GM12892 (cell line): ENCODE measurements at regions not wholly inside any gene's neighbourhood (a gene's known extent, or its start where the extent isn't known, plus 50 kb on each side); places are given as distances from the start of the nearest gene placed in this dataset.

ENCODE experiments used
- DNase-seq: peaks from one replicate; pipeline ENCODE4 v3.0.0; 2011; ENCODE audit not compliant: insufficient read length
- FAIRE-seq: peaks from 2 replicates; lab custom pipeline; 2011; peaks lifted over from hg19 to GRCh38; lab: Jason Lieb, UNC
- POLR2A ChIP-seq: IDR thresholded peaks from 2 replicates; pipeline ENCODE4 v1.6.1; 2011; ENCODE audit warnings: low read depth, low read length, control low read depth
- POLR2AphosphoS5 ChIP-seq: IDR thresholded peaks from 2 replicates; pipeline ENCODE4 v1.6.1; 2011; ENCODE audit warnings: low read depth, low read length, control low read depth
- TAF1 ChIP-seq: IDR thresholded peaks from 2 replicates; pipeline ENCODE4 v1.6.1; 2011; ENCODE audit warnings: low read depth, mild to moderate bottlenecking, control low read depth, low read length, borderline replicate concordance

GRCh38 chr12:27879708-27880107 is 92.8 kb downstream of the PTHLH start:
- TF ChIP-seq TAF1 (no peak), POLR2A (no peak), POLR2AphosphoS5 (no peak)

GRCh38 chr12:27875677-27876076 is 95.6 kb upstream of the MANSC4 start:
- TF ChIP-seq POLR2A: no peak
- no peak for FAIRE-seq
- no peak for DNase-seq

More at GRCh38 chr12:27879708-27880107, 92.8 kb downstream of the PTHLH start:
- no peak for FAIRE-seq
- no peak for DNase-seq

DNA sequence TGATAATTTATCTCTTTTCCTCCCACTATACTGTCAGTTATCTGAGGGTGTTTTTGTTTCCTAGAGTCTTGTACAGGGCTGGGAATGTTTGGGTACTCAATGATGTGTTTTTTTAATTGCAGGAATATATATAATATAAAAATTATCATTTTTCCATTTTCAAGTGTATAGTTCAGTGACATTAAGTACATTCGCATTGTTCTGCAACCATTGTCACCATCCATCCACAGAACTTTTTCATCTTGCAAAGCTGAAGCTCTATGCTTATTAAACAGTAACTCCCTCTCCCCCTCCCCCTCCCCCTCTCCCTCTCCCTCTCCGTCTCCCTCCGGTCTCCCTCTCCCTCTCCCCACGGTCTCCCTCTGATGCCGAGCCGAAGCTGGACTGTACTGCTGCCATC is 93.0 kb upstream of the MANSC4 start:
- TF ChIP-seq POLR2A: no peak
- TF ChIP-seq POLR2AphosphoS5: no peak
- TF ChIP-seq TAF1: no peak
- FAIRE-seq (no peak), DNase-seq (no peak)

DNA sequence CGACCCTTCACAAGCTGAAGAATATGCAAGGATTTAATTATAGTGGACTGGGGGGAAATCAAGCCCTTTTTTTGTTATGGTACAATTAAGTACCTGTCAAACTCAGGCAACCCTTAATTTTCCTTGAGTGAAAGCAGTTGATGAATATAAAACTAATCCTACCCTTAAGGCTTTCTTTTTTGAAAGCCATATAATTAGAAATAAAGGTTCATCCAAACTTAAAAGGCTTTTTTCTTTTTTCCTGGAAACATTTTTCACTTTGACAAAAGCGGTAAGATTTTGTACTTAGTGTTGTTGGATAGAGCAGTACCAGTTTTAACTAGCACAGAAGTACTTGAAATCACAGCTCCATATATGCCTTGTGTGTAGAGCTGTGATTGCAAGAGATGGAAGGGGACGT is 91.9 kb upstream of the MANSC4 start:
- DNase-seq: no peak
- TF ChIP-seq POLR2A: no peak
- TF ChIP-seq TAF1: no peak
- no peak for TF ChIP-seq POLR2AphosphoS5
- no peak for FAIRE-seq

DNA sequence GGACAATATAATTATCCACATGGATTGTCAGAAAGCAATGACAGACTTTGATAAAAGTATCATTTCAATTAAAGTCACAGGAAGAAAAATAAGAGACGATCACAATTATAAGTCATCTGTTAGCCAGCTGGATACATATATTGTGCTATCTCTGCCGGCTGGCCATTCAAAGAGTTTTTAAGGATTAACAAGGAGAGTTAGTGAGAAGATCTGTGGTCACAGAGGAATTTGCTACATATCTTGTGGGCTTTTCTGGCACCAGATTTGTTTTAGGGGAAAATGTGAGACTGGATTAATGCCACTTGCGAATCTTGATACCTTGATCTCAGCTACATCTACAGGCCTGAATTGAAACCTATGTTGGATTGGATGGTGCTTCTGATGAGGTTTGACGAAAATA is 90.9 kb upstream of the MANSC4 start:
- FAIRE-seq (no peak), DNase-seq (no peak)
- TF ChIP-seq TAF1: no peak
- no peak for TF ChIP-seq POLR2A
- no peak for TF ChIP-seq POLR2AphosphoS5

GRCh38 chr12:27869567-27869966 is 89.5 kb upstream of the MANSC4 start:
- FAIRE-seq (no peak), DNase-seq (no peak)

GRCh38 chr12:27868139-27868538 is 88.1 kb upstream of the MANSC4 start:
- FAIRE-seq (no peak), DNase-seq (no peak)
- TF ChIP-seq POLR2AphosphoS5 (no peak), POLR2A (no peak), TAF1 (no peak)

More at GRCh38 chr12:27869567-27869966, 89.5 kb upstream of the MANSC4 start:
- no peak for TF ChIP-seq POLR2AphosphoS5
- TF ChIP-seq TAF1: no peak
- no peak for TF ChIP-seq POLR2A

GRCh38 chr12:27866373-27867101 is 86.5 kb upstream of the MANSC4 start:
- TF ChIP-seq POLR2A (no peak), TAF1 (no peak), POLR2AphosphoS5 (no peak)
- no peak for FAIRE-seq
- DNase-seq: no peak

DNA sequence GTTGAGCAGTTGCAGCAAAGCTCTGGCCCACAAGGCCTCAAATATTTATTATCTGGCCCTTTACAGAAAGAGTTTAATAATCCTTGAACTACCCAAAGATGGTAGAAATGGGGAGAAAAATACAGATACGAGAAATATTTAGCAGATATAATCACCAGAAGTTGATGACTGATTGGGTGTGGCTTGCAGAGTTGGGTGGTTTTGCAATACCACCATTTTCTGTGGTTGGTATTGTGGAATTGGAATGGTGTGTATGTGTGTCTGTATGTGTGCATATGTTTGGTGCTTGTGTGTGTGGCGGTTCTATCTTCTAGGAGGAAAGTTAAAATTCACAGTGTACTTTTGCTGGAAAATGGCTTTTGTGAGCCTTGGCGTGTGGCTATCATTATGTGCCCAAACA is 85.4 kb upstream of the MANSC4 start:
- TF ChIP-seq TAF1 (no peak), POLR2A (no peak), POLR2AphosphoS5 (no peak)
- no peak for FAIRE-seq
- no peak for DNase-seq

- TF ChIP-seq TAF1 (no peak), POLR2A (no peak), POLR2AphosphoS5 (no peak)
- no peak for DNase-seq
- no peak for FAIRE-seq
Measured at GRCh38 chr12:27864521-27864920, 84.5 kb upstream of the MANSC4 start.

- TF ChIP-seq POLR2A: no peak
- TF ChIP-seq POLR2AphosphoS5: no peak
- no peak for TF ChIP-seq TAF1
- FAIRE-seq (no peak), DNase-seq (no peak)
Measured at GRCh38 chr12:27863839-27864238, 83.8 kb upstream of the MANSC4 start.

DNA sequence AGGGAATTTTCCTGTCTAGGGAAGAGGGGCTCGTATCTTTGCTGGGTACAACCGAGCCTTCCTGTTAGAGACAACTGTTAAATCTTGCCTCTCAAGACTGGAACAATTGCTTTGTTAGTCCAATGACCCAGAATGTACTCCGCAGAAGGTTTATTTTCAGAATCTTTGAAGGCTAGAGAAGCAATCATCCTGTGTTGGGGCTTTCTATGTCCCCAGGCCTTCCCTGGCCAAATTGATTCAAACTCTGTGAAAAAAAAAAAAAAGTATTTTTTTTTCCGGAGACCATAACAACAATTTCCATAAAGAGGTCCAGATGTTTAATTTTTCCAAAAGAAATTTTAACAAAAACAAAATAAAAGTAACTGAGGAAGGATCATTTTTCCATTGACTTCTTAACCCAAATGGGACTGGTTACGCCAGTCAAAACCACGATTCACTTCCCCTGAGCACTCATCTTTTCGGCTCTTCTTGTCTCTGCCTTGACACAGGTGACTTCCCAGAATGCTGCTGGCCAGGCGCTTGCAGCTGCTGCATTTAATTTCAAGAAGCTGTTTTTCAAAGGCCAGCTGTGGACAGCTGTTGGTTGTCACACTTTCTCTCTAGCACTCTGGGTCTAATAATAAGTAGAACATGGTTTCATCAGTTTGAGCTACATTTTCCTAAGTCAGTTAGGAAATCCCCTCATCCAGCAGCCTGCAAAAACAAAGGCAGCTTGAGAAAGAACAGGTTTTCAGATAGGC is 81.6 kb upstream of the MANSC4 start:
- peak; percentile 38 for FAIRE-seq
- no peak for DNase-seq
- TF ChIP-seq TAF1: no peak
